HG03139 (cell line): ENCODE measurements at regions not wholly inside any gene's neighbourhood (a gene's known extent, or its start where the extent isn't known, plus 50 kb on each side); places are given as distances from the start of the nearest gene placed in this dataset.

Experiments
- ATAC-seq: cut with Tn5 transposase; IDR thresholded peaks from one replicate; pipeline ENCODE4 v1.9.1; 2021; ENCODE audit not compliant: unreplicated experiment

DNA sequence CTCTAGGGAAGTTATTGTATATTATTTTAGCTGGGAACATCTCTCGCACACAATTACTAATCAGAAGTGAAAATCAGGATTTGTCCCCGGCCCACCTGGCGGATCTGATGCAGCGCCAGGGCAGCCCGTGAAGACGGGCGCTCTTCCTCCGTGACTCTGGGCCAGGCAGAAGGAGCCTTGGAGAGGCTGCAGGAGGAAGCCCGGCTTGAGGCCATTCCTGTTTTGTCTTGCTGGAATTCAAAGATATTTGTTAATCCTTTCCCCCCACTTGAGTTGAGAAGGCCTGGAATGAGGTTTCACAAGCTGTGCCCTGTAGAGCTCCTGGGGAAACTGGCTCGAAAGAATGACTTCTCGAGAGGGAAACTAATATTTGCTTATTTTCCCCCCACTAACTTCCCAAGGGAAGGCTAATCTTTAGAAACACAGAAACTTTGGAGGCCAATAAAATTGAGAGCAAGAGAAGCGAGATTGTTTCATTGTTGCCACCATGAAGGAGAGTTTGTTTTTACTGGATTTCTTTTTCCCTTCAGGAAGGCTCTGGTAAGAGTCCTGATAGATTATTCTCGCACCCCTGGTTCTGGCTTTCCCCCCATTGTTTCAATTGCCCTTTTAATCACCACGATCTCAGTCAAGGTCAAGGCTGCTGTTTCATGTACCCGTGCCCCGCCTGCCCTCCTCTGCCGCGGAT, 92.8 kb upstream of the SEPTIN5 start:
- no peak for ATAC-seq

DNA sequence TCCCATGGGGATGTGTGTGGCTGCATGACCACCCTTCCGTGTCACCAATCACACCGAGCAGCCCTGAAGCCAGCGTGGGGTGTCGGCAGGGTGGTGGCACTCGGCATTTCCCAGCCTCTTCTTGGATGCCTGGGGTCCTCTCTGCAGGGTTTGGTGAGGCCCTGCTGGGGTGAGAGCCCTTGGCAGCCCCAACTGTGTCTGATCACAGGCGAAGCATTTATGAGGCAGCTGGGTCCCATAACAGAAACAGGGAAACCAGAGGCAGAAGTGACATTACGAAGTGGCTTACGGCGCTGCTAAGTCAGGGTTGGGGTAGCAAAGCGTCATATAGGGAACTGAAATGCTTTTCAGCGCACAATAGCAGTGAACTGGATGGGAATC, 92.3 kb upstream of the SEPTIN5 start:
- no peak for ATAC-seq

DNA sequence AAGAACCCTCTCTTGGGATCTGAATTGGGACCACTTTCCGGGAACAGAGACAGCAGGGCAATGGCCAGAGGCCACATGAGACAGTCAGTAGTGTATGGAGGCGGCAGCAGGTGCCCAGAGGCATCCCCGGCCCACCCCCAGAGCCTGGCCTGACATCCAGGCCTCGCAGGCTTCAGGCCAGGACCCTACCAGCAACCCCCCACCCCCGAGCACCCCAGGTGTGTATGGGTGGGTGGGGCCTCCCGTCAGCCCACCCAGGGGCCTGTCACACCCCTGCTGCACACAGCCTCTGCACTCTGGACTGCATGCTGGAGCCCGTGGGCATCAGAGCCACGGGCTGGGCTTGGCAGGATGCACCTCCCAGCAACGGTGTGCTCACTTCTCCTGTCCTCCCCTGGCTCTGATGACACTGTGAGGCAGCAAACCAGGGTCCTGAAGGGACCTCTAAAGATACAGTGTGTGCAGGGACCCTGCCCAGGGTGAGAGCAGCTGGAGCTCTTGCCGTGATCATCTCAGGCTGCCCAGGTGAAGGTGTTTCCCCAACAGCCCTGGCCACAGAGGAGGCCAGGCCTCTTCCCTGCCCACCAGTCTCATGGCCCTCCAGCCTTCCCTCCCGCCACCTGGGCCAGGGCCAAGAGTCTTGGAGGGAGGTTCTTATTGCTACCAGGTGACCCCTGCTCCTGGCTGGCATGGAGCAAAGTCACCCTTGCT, 88.8 kb upstream of the SEPTIN5 start:
- no peak for ATAC-seq

DNA sequence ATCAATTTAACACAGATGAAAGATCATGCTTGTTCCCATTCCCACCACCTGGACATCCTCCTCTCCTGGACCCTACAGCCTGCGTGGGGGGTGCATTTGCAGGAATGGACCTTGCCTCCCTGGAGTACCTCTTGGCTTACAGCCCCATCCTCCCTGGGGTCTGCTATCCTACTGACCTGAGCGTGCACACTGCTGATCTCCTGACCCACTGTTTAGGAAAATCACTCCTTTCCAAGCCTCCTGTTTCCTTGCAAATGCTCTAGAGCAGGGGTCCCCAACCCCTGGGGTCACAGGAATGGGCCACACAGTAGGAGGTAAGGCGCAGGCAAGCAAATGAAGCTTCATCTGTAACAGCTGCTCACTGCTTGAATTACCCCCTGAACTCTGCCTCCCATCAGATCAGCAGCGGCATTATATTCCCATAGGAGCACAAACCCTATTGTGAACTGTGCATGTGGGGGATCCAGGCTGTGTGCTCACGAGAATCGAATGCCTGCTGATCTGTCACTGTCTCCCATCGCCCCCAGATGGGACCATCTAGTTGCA, 88.2 kb upstream of the SEPTIN5 start:
- no peak for ATAC-seq

DNA sequence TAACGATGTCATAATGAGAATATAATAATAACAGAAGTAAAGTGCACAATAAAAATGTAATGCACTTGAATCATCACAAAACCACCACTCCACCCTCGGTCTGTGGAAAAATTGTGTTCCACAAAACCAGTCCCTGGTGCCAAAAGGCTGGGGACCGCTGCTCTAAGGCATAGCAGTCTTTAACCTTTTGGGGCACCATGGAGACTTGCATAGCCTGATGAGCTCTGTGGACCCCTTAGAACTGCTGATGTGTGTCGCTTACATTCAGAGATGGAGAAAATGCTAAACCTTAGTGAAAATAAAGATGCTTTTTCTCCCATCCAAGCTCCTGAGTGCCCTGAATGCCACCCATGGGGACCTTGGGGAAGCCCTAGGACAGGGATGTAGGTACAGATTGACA, 87.6 kb upstream of the SEPTIN5 start:
- no peak for ATAC-seq

DNA sequence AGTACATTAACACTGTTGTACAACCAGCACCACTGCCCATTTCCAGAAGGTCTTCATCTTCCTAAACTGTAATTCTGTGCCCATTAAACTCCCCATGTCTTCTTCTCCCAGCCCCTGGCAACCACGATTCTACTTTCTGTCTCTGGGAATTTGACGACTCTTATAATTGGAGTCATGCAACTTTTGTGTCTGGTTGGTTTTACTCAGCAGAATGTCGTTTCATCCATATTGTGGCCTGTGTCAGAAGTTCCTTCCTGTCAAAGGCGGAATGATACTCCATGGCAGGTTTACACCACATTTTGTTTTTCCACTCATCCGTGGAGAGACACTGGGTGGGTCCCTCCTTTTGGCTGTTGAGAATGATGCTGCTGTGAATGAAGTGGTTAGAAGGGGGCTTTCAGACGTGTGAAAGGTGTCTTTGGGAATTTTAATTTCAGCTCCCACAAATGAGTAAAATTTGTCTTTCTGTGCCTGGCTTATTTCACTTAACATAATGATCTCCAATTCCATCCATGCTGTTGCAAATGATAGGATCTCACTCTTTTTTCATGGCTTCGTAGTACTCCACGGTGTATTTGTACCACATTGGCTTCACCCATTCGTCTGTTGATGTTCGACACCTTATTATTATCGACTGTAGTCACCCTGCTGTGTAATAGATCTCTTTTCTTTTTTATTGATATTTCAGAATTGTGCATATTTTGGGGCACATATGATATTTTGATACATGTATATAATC, 86.1 kb upstream of the SEPTIN5 start:
- ATAC-seq: no peak

DNA sequence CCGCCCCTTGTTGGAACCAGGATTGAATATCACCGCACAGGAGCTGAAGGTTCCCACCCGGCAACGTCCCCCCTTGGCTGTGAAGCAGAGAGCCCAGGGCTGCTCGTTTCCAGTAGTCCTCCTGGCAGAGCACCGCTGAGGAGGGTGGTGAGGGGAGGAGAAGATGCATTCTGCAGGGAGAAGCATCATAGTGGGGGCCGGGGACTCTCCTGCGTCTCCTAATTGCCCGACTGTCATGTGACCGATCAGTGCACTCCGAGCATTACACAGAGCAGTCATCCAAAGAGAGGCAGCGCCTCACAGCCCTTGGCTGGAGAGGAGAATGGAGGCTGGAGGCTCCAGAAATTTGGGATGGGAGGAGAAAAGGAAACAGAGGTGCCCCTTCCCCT, 85.0 kb upstream of the SEPTIN5 start:
- ATAC-seq: no peak

DNA sequence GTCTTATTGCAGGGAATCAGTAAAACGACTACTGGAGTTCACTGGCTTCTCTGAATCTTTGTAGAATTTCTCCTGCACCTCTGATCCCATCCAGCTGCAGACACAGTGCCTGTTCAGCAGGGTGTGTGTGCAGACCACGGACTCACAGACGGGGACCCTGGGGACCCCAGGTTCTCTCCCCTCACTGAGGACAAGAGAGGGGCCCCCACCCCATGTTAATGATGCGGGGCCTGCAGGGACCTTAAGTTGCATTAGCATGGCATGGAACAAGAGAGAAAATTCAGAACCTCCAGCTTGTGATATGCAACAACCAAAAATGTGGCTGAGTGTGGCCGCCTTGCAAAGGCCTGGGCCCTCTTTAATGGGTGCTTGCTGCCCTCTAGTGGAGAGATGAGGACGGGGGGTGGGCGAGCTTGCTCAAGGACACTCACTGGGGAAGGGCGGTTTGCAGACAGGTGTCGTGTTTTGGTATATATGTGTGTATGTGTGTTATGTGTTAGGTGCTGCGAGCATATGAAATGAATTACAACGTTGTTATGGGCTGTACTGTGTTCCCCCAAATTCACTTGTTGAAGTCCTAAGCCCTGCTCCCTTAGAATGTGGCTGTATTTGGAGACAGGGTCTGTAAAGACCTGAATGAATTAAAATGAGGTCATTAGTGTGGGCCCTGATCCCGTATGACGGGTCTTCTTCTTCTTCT, 84.4 kb upstream of the SEPTIN5 start:
- ATAC-seq: no peak

DNA sequence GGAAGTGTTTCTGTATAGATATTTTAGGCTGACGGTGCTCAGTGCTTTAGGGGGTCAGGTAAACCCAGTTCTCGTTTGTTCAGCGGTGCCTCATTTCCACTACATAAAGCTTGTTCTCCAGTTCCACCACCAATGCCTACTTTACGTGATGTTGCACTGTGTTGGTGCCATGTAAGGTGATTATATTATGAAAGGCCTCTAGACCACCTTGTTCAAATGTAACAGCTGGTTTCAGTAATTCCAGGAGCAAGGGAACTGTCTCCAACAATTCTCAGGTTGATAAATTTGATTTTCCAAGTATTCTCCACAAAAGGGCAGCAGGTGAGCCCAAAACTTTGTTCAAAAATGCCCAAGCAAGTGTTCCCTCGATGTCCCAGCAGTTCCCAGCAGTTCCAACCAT, 83.7 kb upstream of the SEPTIN5 start:
- no peak for ATAC-seq

DNA sequence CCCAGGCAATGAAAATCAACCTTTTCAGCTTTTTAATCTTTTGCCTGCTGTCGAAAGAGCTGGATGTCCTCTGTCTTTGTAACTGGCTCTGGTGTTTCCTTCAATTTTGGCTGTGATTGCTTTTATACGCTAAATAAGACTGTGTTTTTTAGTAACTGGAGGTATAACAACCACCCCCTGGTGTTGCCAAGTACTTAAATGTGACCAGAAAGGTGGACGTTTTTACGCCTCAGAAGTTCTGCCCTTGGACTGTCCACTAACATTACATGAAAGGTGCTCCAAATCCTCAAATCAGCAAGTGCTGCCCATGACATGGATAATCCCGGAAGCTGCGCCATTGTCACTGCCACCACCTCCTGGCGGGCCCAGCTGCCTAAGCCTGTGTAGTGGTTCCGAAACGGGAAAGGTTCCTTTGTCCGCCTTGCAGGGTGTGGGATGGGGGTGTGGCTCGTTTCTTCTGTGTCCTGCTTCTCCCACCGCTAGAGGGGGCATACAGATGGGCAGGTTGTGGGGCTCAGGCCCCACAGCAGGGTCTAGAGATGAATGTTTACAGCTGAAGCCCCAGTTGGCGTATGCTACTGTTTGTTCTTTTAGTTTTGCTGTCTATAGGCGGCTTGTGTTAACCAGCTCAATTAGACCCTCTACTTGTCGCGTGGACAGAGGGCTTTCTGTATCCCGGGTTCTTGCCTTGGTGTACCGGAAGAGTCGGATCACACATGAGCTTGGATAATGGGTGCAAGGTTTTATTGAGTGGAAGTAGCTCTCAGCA, 82.2 kb upstream of the SEPTIN5 start:
- ATAC-seq: no peak

DNA sequence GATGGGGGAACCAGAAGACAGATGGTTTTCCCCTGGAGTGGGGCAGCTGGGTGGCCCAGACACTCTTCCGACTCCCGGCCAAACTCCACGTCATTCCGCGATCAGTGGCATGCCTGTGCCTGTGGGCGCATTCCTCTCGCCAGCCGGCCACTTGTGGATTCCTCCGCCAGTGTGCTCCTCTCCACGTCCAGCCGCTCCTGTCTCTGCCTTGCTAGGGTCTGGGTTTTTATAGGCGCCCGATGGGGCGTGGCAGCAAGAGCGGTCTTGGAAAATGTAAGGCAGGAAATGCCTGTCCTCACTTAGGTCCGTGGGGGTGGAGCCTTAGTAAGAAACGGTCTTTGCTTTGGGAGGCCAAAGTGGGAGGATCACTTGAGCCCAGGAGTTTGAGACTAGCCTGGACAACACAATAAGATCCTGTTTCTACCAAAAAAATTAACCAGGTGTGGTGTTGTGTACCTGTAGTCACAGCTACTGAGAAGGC, 81.6 kb upstream of the SEPTIN5 start:
- no peak for ATAC-seq

DNA sequence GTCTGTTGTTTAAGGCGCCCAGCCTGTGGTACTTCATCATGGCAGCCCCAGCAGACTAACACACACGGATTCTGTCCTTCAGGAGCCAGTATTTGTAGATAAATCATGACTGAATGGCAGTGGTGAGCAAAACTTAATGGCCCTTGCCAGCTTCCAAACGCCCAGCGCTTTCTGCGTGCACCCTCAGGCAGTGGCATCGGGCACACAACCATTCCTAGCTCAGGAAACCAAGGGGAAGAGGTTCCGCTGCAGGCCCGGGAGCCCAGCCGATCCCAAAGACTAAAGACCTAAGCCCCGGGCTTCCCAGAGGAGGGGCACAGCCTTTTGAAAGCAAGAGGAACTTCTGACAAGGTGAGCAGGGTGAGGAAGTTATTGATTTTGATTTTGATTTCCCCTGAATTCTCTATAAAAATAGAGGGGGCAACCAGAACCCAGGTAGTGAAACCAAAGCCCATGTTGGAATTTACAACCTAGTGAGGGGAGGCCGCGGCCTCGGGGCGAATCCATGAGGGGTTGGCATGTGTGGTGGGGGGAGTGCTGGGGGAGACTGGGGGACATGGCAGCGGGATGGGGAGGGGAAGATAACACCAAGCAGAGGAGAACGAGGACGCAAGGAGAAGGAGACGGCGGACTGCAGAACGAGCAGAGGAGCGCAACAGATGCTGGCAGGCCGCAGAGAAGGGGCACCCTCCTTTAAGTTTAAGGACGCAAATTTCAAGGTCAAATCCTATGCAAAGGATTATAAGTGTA, 79.9 kb upstream of the SEPTIN5 start:
- ATAC-seq: no peak

DNA sequence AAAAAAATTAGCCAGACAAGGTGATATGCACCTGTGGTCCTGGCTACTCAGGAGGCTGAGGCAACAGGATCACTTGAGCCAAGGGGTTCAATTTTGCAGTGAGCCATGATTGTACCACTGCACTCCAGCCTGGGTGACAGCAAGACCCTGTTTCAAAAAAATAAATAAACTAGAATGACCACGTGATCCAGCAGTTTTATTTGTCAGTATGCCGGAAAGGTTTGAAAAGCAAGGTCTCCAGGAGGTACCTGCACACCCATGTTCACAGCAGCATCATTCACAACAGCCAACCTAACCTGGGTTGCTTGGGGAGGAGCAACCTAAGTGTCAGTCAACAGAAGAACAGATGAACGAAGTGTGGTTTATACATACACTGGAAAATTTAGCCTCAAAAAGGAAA, 78.7 kb upstream of the SEPTIN5 start:
- no peak for ATAC-seq

DNA sequence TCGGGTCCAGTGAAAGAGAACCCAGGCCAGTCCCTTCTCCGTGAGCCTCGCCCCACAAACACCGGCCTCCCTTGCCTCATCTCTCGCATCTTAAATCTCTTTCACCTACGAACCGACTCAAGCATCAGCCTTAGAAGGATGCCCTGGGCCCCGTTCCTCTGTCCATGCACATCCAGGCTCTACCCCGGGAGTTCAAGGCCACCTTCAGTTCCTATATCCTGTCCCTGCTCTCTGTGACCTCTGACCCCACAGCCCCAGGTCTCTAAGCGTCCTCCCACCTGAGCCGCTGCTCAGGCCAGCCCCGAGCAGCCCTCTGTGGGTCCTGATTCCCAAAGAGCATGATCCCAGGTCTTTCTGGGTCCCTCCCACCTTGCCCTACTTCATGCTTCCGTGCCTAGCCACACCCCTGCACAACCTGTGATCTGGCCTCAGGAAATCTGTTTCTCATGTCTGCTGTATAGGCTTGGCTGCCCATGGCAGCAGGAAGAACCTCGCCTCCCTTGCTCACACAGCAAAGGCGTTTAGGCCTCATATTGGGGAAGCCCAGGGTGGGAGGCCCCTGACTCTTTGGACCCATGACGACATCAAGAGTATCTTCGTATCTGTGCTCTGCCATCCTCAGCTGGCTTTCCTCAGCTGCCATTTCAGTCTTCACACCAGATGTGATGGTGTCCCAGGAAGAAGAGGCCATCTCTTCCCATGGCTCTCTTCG, 77.5 kb upstream of the SEPTIN5 start:
- ATAC-seq: no peak

DNA sequence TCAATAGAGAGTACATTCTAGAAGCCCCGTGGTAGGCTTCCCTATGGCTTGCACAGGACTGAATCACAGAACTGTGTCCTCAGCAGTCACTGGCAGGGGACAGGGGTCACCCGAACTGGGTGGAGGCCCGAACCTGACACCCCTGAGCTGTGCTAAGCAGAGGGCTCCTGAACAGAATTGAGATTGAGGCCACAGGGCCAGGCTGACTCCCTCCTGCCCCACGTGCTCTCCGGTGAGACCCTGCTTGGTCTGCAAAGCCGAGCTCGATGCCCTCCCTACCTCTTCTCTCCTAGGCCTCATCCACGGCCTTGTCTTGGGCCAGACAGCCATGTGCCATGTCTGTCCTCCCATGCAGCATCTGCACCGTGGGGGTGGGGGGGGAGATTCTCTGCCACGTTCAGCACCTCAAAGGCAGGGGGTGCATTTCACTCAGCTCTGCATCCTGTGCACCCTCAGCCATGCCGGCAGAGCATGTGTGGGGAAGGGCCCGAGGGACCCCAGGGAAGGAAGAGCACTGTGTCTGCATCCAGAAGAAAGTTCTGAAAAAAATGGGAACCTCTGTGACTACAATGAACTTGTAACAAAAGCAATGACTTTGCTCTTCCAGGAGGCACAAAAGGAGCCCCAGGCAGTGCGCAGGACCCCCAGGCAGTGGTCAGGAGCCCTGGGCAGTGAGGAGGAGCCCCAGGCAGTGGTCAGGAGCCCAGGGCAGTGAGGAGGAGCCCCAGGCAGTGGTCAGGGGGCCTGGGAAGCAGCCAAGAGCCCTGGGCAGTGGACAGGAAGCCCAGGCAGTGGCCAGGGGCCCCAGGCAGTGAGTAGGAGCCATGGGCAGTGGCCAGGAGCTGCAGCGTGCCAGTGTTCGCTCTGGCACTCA, 76.7 kb upstream of the SEPTIN5 start:
- no peak for ATAC-seq

DNA sequence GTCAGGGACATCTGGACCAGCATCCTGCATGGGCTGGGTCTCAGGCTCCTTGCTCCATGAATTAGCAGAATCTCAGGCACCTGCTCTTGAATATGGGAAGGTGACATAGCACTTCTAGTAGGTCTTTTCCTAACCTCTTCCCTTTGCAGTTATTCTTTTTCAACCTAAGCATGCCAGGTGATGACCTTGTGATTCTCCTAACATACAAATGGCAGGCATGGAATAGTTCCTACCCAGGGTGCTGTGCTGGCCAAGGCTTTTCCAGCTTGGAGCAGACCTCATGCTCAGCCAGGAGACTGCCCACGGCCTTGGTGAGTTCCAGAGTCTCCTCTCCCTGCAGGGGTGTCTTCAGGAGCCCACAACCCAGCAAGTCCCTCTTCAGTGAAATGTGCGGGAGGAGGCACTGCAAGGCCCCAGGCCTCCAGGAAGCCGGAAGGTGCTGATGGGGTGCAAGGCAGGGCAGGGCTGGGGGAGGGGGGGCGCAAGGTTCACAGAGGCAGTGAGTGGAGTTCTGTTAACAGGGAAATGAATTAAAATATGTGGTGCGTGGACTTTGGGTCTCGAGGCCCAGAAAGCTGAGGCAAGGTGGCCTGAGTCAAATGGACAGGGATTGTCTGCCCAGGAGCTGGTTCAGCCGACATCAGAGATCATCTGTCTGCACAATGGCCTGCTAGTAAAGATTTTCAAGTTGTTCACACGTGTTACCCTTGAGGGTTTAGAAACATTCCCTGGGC, 75.9 kb upstream of the SEPTIN5 start:
- ATAC-seq: no peak

DNA sequence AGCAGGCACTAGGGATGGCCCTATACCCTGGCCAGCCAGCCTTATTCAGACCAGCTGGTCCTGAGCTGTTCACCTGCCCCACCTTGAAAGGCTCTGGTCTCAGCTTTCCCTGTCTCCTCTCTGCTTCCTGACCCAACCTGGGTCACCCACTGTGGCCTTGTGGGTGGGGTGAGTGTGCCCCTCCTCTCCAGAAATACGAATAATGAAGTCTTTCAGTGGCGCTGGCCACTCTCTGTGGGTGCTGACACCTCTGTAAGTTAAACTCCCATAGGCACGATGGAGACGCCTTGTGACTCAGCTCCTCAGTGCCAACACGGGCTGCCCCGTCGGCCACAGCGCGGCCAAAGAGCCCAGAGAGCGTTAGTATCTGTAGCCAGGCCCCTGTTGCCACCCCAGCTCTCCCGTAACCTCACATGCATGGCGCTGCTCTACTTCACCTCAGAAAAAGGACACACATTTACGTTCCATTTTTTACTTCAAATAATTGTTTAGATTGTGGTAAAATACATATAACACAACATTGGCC, 74.6 kb upstream of the SEPTIN5 start:
- no peak for ATAC-seq
